ENCODE measurements at regions not wholly inside any gene's neighbourhood (a gene's known extent, or its start where the extent isn't known, plus 50 kb on each side); places are given as distances from the start of the nearest gene placed in this dataset.

DNA sequence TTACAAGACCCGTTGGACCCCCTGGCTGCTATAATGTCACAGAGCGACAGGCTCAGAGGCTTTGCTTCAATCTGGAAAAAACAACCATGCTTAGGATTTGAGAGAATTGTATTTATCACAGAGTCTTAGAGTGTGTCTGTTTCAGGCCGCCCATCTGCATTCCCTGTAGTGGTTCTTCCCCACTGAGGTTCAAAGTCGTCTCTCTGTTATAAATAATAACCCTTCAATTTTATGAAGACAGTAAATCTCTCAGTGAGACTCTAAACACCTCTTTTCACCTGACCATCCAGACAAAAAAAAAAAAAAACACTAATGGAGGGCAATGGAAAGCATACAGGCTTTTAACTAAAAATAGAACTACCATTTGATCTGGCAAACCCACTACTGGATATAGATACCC lies 565.4 kb upstream of the AUTS2 start:
- no peaks in the 10 kb centered on the region for H3K4me1 Mint-ChIP-seq (ENCODE audit: low read depth in 2 of 2)

GRCh38 chr7:69035826-69036225 lies 562.4 kb upstream of the AUTS2 start:
- Mint-ChIP-seq H3K9me3 (peaks cover 0 to 5% of the 10 kb centered on the region in 2 donors), H3K4me1 (ENCODE audit: low read depth in 2 of 2) (no peaks in the 10 kb centered on the region), H3K27me3 (no peaks in the 10 kb centered on the region), H3K27ac (no peak overlapping the region), H3K4me3 (no peak overlapping the region), H3K36me3 (ENCODE audit: insufficient read depth) (no peaks in the 10 kb centered on the region)
- DNase-seq (no peak), ATAC-seq (replicated peaks) (no peak)

More for the DNA sequence above, 565.4 kb upstream of the AUTS2 start:
- Mint-ChIP-seq H3K36me3 (ENCODE audit: insufficient read depth) (no peaks in the 10 kb centered on the region), H3K9me3 (peaks cover 6 to 8% of the 10 kb centered on the region in 2 donors), H3K27me3 (no peaks in the 10 kb centered on the region), H3K27ac (no peak overlapping the region), H3K4me3 (no peak overlapping the region)
- ATAC-seq (replicated peaks) (no peak), DNase-seq (no peak)

- no peaks in the 10 kb centered on the region for H3K36me3 Mint-ChIP-seq (ENCODE audit: insufficient read depth)
- no peak overlapping the region for H3K27ac Mint-ChIP-seq
- H3K9me3 Mint-ChIP-seq, result peaks cover 0 to 5% of the 10 kb centered on the region in 2 donors
- H3K4me3 Mint-ChIP-seq, result no peak overlapping the region
- DNase-seq, result no peak
- H3K27me3 Mint-ChIP-seq, result no peaks in the 10 kb centered on the region
- ATAC-seq (replicated peaks), result no peak
- no peaks in the 10 kb centered on the region for H3K4me1 Mint-ChIP-seq (ENCODE audit: low read depth in 2 of 2)
These were observed 562.0 kb upstream of the AUTS2 start for GRCh38 chr7:69036301-69036700.

GRCh38 chr7:69038915-69039314 lies 559.4 kb upstream of the AUTS2 start:
- Mint-ChIP-seq H3K27me3 (no peaks in the 10 kb centered on the region), H3K36me3 (ENCODE audit: insufficient read depth) (no peaks in the 10 kb centered on the region), H3K27ac (no peak overlapping the region), H3K9me3 (peaks cover under 1 to 7% of the 10 kb centered on the region in 2 donors), H3K4me1 (ENCODE audit: low read depth in 2 of 2) (no peaks in the 10 kb centered on the region), H3K4me3 (no peak overlapping the region)
- ATAC-seq (replicated peaks) (no peak), DNase-seq (no peak)

DNA sequence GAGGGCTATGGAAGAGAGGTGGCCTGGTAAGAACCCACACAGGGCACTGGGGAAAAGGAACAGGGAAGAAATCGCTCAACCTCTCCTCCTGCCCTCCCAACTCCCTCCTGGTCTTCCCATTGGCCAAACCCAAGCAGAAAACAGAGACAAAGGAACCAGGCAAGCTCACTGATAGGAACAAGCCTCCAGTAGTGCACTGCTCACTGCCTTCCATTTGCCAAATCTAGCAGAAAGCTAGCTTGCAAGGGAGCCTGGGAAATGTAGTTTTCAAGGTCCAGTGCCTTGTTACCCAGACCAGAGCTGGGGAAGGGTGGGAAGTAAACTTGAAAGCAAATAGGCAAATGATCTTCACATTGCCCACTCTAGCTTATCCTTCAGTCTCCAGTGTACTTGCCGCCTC lies 556.1 kb upstream of the AUTS2 start:
- no peak for DNase-seq
- ATAC-seq (replicated peaks), result no peak
- Mint-ChIP-seq H3K4me3 (no peak overlapping the region), H3K4me1 (ENCODE audit: low read depth in 2 of 2) (no peaks in the 10 kb centered on the region), H3K36me3 (ENCODE audit: insufficient read depth) (no peaks in the 10 kb centered on the region), H3K27ac (no peak overlapping the region), H3K9me3 (peaks cover 4 to 12% of the 10 kb centered on the region in 2 donors), H3K27me3 (no peaks in the 10 kb centered on the region)

- Mint-ChIP-seq H3K27ac (no peak overlapping the region), H3K36me3 (ENCODE audit: insufficient read depth) (no peaks in the 10 kb centered on the region), H3K9me3 (peaks cover 5 to 21% of the 10 kb centered on the region in 2 donors), H3K4me3 (no peak overlapping the region), H3K4me1 (ENCODE audit: low read depth in 2 of 2) (no peaks in the 10 kb centered on the region), H3K27me3 (no peaks in the 10 kb centered on the region)
- no peak for DNase-seq
- ATAC-seq (replicated peaks), result no peak
These were observed 551.0 kb upstream of the AUTS2 start for GRCh38 chr7:69047151-69047754.

DNA sequence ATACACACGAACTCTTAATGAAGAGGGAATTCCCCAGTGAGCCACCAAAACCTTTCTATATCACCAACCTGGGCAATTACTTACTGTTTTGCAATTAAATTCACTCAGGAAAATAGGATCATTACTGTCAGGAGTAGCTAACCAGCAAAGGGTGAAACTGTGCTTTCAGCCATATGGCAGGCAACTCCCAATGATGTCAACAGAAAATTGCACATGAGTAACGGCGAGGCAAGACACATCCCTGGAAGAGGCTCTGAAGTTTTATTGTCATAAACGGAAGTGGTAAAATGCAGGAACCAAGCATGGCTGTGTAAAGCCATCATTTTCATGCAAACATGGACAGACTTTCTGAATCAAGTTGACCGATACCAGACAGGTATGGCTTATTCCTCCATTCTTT lies 548.9 kb upstream of the AUTS2 start:
- Mint-ChIP-seq H3K36me3 (ENCODE audit: insufficient read depth) (no peaks in the 10 kb centered on the region), H3K4me1 (ENCODE audit: low read depth in 2 of 2) (no peaks in the 10 kb centered on the region), H3K4me3 (no peak overlapping the region), H3K27ac (no peak overlapping the region), H3K9me3 (peaks cover 9 to 17% of the 10 kb centered on the region in 2 donors), H3K27me3 (no peaks in the 10 kb centered on the region)
- DNase-seq (no peak), ATAC-seq (replicated peaks) (no peak)

- ATAC-seq (replicated peaks) (no peak), DNase-seq (no peak)
- Mint-ChIP-seq H3K27ac (no peak overlapping the region), H3K9me3 (peaks cover 6 to 9% of the 10 kb centered on the region in 2 donors), H3K36me3 (ENCODE audit: insufficient read depth) (no peaks in the 10 kb centered on the region), H3K4me3 (no peak overlapping the region), H3K4me1 (ENCODE audit: low read depth in 2 of 2) (no peaks in the 10 kb centered on the region), H3K27me3 (no peaks in the 10 kb centered on the region)
These were observed 545.8 kb upstream of the AUTS2 start for GRCh38 chr7:69052447-69052846.

- H3K4me1 Mint-ChIP-seq (ENCODE audit: low read depth in 2 of 2), result no peaks in the 10 kb centered on the region
- no peak overlapping the region for H3K4me3 Mint-ChIP-seq
- no peaks in the 10 kb centered on the region for H3K36me3 Mint-ChIP-seq (ENCODE audit: insufficient read depth)
- ATAC-seq (replicated peaks) (no peak), DNase-seq (no peak)
- no peak overlapping the region for H3K27ac Mint-ChIP-seq
- H3K9me3 Mint-ChIP-seq, result peaks cover 3 to 9% of the 10 kb centered on the region in 2 donors
- H3K27me3 Mint-ChIP-seq, result no peaks in the 10 kb centered on the region
These were observed 537.8 kb upstream of the AUTS2 start for GRCh38 chr7:69060516-69060915.

- no peak overlapping the region for H3K27ac Mint-ChIP-seq
- H3K27me3 Mint-ChIP-seq, result no peaks in the 10 kb centered on the region
- peaks cover 3 to 17% of the 10 kb centered on the region in 2 donors for H3K9me3 Mint-ChIP-seq
- DNase-seq (no peak), ATAC-seq (replicated peaks) (no peak)
- no peak overlapping the region for H3K4me3 Mint-ChIP-seq
- no peaks in the 10 kb centered on the region for H3K4me1 Mint-ChIP-seq (ENCODE audit: low read depth in 2 of 2)
- H3K36me3 Mint-ChIP-seq (ENCODE audit: insufficient read depth), result no peaks in the 10 kb centered on the region
These were observed 536.1 kb upstream of the AUTS2 start for GRCh38 chr7:69062020-69062765.

GRCh38 chr7:69067397-69067796 lies 530.9 kb upstream of the AUTS2 start:
- DNase-seq (no peak), ATAC-seq (replicated peaks) (no peak)
- H3K27me3 Mint-ChIP-seq, result no peaks in the 10 kb centered on the region
- no peaks in the 10 kb centered on the region for H3K4me1 Mint-ChIP-seq (ENCODE audit: low read depth in 2 of 2)
- peaks cover 3 to 12% of the 10 kb centered on the region in 2 donors for H3K9me3 Mint-ChIP-seq
- H3K4me3 Mint-ChIP-seq, result no peak overlapping the region
- no peak overlapping the region for H3K27ac Mint-ChIP-seq
- no peaks in the 10 kb centered on the region for H3K36me3 Mint-ChIP-seq (ENCODE audit: insufficient read depth)

DNA sequence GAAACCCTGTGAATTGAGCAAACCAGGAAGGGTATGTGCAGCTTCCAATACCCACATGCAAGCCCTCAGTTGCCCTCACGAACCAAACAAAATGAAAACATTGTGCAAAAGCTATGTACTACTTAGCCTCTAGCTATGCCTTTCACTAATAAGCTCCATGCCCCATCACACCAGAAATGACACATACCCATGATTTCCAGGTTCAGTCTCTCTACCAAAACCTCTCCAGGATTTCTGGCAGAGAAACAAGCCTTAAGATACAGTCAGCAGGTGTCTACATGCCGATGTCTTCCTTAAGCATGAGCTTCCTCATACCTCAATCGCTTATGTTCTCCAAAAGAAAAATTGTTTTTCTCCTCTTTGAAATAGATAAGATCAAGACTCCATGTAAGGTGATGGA lies 527.8 kb upstream of the AUTS2 start:
- no peak overlapping the region for H3K27ac Mint-ChIP-seq
- ATAC-seq (replicated peaks), result no peak
- H3K27me3 Mint-ChIP-seq, result no peaks in the 10 kb centered on the region
- H3K4me1 Mint-ChIP-seq (ENCODE audit: low read depth in 2 of 2), result no peaks in the 10 kb centered on the region
- DNase-seq, result no peak
- H3K4me3 Mint-ChIP-seq, result no peak overlapping the region
- H3K9me3 Mint-ChIP-seq, result peaks cover 3 to 12% of the 10 kb centered on the region in 2 donors
- no peaks in the 10 kb centered on the region for H3K36me3 Mint-ChIP-seq (ENCODE audit: insufficient read depth)

- ATAC-seq (replicated peaks) (no peak), DNase-seq (no peak)
- Mint-ChIP-seq H3K27ac (no peak overlapping the region), H3K27me3 (no peaks in the 10 kb centered on the region), H3K4me3 (no peak overlapping the region), H3K36me3 (ENCODE audit: insufficient read depth) (no peaks in the 10 kb centered on the region), H3K4me1 (ENCODE audit: low read depth in 2 of 2) (no peaks in the 10 kb centered on the region), H3K9me3 (peaks cover 3 to 17% of the 10 kb centered on the region in 2 donors)
These were observed 521.7 kb upstream of the AUTS2 start for GRCh38 chr7:69076566-69076965.

- ATAC-seq (replicated peaks), result no peak
- H3K4me3 Mint-ChIP-seq, result no peak overlapping the region
- no peak for DNase-seq
- H3K4me1 Mint-ChIP-seq (ENCODE audit: low read depth in 2 of 2), result no peaks in the 10 kb centered on the region
- H3K36me3 Mint-ChIP-seq (ENCODE audit: insufficient read depth), result peaks cover 2% of the 10 kb centered on the region
- H3K27me3 Mint-ChIP-seq, result no peaks in the 10 kb centered on the region
- H3K9me3 Mint-ChIP-seq, result peaks cover 3 to 17% of the 10 kb centered on the region in 2 donors
- H3K27ac Mint-ChIP-seq, result no peak overlapping the region
These were observed 519.1 kb upstream of the AUTS2 start for GRCh38 chr7:69078997-69079769.

Measured in effector memory CD8-positive, alpha-beta T cell (primary cell).